ENCODE measurements at regions not wholly inside any gene's neighbourhood (a gene's known extent, or its start where the extent isn't known, plus 50 kb on each side); places are given as distances from the start of the nearest gene placed in this dataset.
"Not testable (repeated sequence)": the region's sequence is repeated elsewhere in the genome, so short reads cannot be mapped to it uniquely, and the experiment has no call there.

- not testable (repeated sequence) for TF ChIP-seq CTCF (IDR thresholded peaks at IDR 0.05; ENCODE audit: low read depth, low read length, missing input control); RAD21 (IDR thresholded peaks at IDR 0.05); SP1 (IDR thresholded peaks at IDR 0.05); MAX (IDR thresholded peaks at IDR 0.05); RXRA (IDR thresholded peaks at IDR 0.05)
These were observed 609.3 kb downstream of the SPATA31A6 start for GRCh38 chr9:42792725-42793124.
